BLaER1 (cell line): ENCODE measurements at regions not wholly inside any gene's neighbourhood (a gene's known extent, or its start where the extent isn't known, plus 50 kb on each side); places are given as distances from the start of the nearest gene placed in this dataset.

ENCODE experiments used
- H3K27ac ChIP-seq: shearing (Covaris generic); formaldehyde crosslinking; 2 replicates; pipeline ENCODE4 v1.8.1; 2022
- H3K27me3 ChIP-seq: shearing (Covaris generic); formaldehyde crosslinking; 2 replicates; pipeline ENCODE4 v1.8.1; 2022
- H3K36me3 ChIP-seq: shearing (Covaris generic); formaldehyde crosslinking; 2 replicates; pipeline ENCODE4 v1.8.1; 2022
- H3K4me1 ChIP-seq: shearing (Covaris generic); formaldehyde crosslinking; 2 replicates; pipeline ENCODE4 v1.8.1; 2022
- H3K4me2 ChIP-seq: shearing (Covaris generic); formaldehyde crosslinking; 2 replicates; pipeline ENCODE4 v1.8.1; 2022
- H3K4me3 ChIP-seq: shearing (Covaris generic); formaldehyde crosslinking; 2 replicates; pipeline ENCODE4 v1.8.1; 2022
- H3K9ac ChIP-seq: shearing (Covaris generic); formaldehyde crosslinking; 2 replicates; pipeline ENCODE4 v1.8.1; 2022
- H3K9me3 ChIP-seq: shearing (Covaris generic); formaldehyde crosslinking; 2 replicates; pipeline ENCODE4 v1.8.1; 2022
- H4K20me1 ChIP-seq: shearing (Covaris generic); formaldehyde crosslinking; 2 replicates; pipeline ENCODE4 v1.8.1; 2022
- Cebpa-rat ChIP-seq: shearing (Covaris generic); IDR thresholded peaks from 2 replicates; pipeline ENCODE4 v1.8.1; 2022

- H3K27ac ChIP-seq = no peak overlapping the region
- H3K4me1 ChIP-seq = no peaks in the 10 kb centered on the region
- no peaks in the 10 kb centered on the region for H4K20me1 ChIP-seq
- H3K9me3 ChIP-seq = no peaks in the 10 kb centered on the region
- H3K36me3 ChIP-seq = no peaks in the 10 kb centered on the region
- H3K27me3 ChIP-seq = no peaks in the 10 kb centered on the region
- H3K4me2 ChIP-seq = no peak overlapping the region
- no peak overlapping the region for H3K4me3 ChIP-seq
- H3K9ac ChIP-seq = no peak overlapping the region
- no peak for TF ChIP-seq Cebpa-rat
These were observed 749.5 kb upstream of the ACVR2A start for GRCh38 chr2:147095376-147095775.

- no peaks in the 10 kb centered on the region for H4K20me1 ChIP-seq
- no peak for TF ChIP-seq Cebpa-rat
- no peaks in the 10 kb centered on the region for H3K36me3 ChIP-seq
- H3K4me3 ChIP-seq = no peak overlapping the region
- no peak overlapping the region for H3K9ac ChIP-seq
- H3K27ac ChIP-seq = no peak overlapping the region
- no peaks in the 10 kb centered on the region for H3K9me3 ChIP-seq
- no peaks in the 10 kb centered on the region for H3K27me3 ChIP-seq
- H3K4me1 ChIP-seq = no peaks in the 10 kb centered on the region
- H3K4me2 ChIP-seq = no peak overlapping the region
These were observed 750.8 kb upstream of the ACVR2A start for GRCh38 chr2:147094077-147094476.

GRCh38 chr2:147092266-147092665, 752.6 kb upstream of the ACVR2A start:
- Histone ChIP-seq H3K36me3 (no peaks in the 10 kb centered on the region), H3K4me2 (no peak overlapping the region), H3K27ac (no peak overlapping the region), H4K20me1 (no peaks in the 10 kb centered on the region), H3K27me3 (no peaks in the 10 kb centered on the region), H3K4me3 (no peak overlapping the region), H3K4me1 (no peaks in the 10 kb centered on the region), H3K9ac (no peak overlapping the region), H3K9me3 (no peaks in the 10 kb centered on the region)
- no peak for TF ChIP-seq Cebpa-rat

GRCh38 chr2:147091448-147091847, 753.4 kb upstream of the ACVR2A start:
- Histone ChIP-seq H3K4me1 (no peaks in the 10 kb centered on the region), H3K4me2 (no peak overlapping the region), H3K36me3 (no peaks in the 10 kb centered on the region), H3K4me3 (no peak overlapping the region), H3K9me3 (no peaks in the 10 kb centered on the region), H3K9ac (no peak overlapping the region), H3K27me3 (no peaks in the 10 kb centered on the region), H3K27ac (no peak overlapping the region), H4K20me1 (no peaks in the 10 kb centered on the region)
- TF ChIP-seq Cebpa-rat = no peak

- Histone ChIP-seq H3K4me3 (no peak overlapping the region), H3K36me3 (no peaks in the 10 kb centered on the region), H3K4me2 (no peak overlapping the region), H3K9ac (no peak overlapping the region), H3K27ac (no peak overlapping the region), H3K9me3 (no peaks in the 10 kb centered on the region), H3K4me1 (no peaks in the 10 kb centered on the region), H4K20me1 (no peaks in the 10 kb centered on the region), H3K27me3 (no peaks in the 10 kb centered on the region)
- no peak for TF ChIP-seq Cebpa-rat
These were observed 756.0 kb upstream of the ACVR2A start for GRCh38 chr2:147088871-147089270.

- no peak for TF ChIP-seq Cebpa-rat
- Histone ChIP-seq H3K36me3 (no peaks in the 10 kb centered on the region), H3K27me3 (no peaks in the 10 kb centered on the region), H3K27ac (no peak overlapping the region), H3K4me2 (no peak overlapping the region), H3K9ac (no peak overlapping the region), H3K9me3 (no peaks in the 10 kb centered on the region), H4K20me1 (no peaks in the 10 kb centered on the region), H3K4me1 (no peaks in the 10 kb centered on the region), H3K4me3 (no peak overlapping the region)
These were observed 758.1 kb upstream of the ACVR2A start for GRCh38 chr2:147086715-147087114.

GRCh38 chr2:147083664-147084063, 761.2 kb upstream of the ACVR2A start:
- Histone ChIP-seq H3K4me2 (no peak overlapping the region), H4K20me1 (no peaks in the 10 kb centered on the region), H3K27me3 (no peaks in the 10 kb centered on the region), H3K27ac (no peak overlapping the region), H3K9ac (no peak overlapping the region), H3K9me3 (no peaks in the 10 kb centered on the region), H3K36me3 (no peaks in the 10 kb centered on the region), H3K4me1 (no peaks in the 10 kb centered on the region), H3K4me3 (no peak overlapping the region)
- no peak for TF ChIP-seq Cebpa-rat

- Histone ChIP-seq H3K4me1 (no peaks in the 10 kb centered on the region), H3K27me3 (no peaks in the 10 kb centered on the region), H3K9ac (no peak overlapping the region), H3K4me3 (no peak overlapping the region), H3K9me3 (no peaks in the 10 kb centered on the region), H4K20me1 (no peaks in the 10 kb centered on the region), H3K4me2 (no peak overlapping the region), H3K27ac (no peak overlapping the region), H3K36me3 (no peaks in the 10 kb centered on the region)
- no peak for TF ChIP-seq Cebpa-rat
These were observed 761.8 kb upstream of the ACVR2A start for GRCh38 chr2:147082850-147083522.

- Histone ChIP-seq H3K9me3 (no peaks in the 10 kb centered on the region), H3K4me2 (no peak overlapping the region), H3K4me3 (no peak overlapping the region), H3K27ac (no peak overlapping the region), H4K20me1 (no peaks in the 10 kb centered on the region), H3K9ac (no peak overlapping the region), H3K4me1 (no peaks in the 10 kb centered on the region), H3K27me3 (no peaks in the 10 kb centered on the region), H3K36me3 (no peaks in the 10 kb centered on the region)
- no peak for TF ChIP-seq Cebpa-rat
These were observed 763.0 kb upstream of the ACVR2A start for GRCh38 chr2:147081831-147082230.

GRCh38 chr2:147076634-147077033, 768.2 kb upstream of the ACVR2A start:
- Histone ChIP-seq H3K4me2 (no peak overlapping the region), H3K9ac (no peak overlapping the region), H3K9me3 (no peaks in the 10 kb centered on the region), H3K27me3 (no peaks in the 10 kb centered on the region), H3K4me1 (no peaks in the 10 kb centered on the region), H3K27ac (no peak overlapping the region), H4K20me1 (no peaks in the 10 kb centered on the region), H3K36me3 (no peaks in the 10 kb centered on the region), H3K4me3 (no peak overlapping the region)
- no peak for TF ChIP-seq Cebpa-rat

- no peaks in the 10 kb centered on the region for H3K27me3 ChIP-seq
- no peak for TF ChIP-seq Cebpa-rat
- no peaks in the 10 kb centered on the region for H3K4me1 ChIP-seq
- no peak overlapping the region for H3K27ac ChIP-seq
- no peaks in the 10 kb centered on the region for H4K20me1 ChIP-seq
- H3K4me2 ChIP-seq = no peak overlapping the region
- H3K9me3 ChIP-seq = 0 out of 2 replicates have a peak, but pooled peaks cover 7% of the 10 kb centered on the region
- H3K36me3 ChIP-seq = no peaks in the 10 kb centered on the region
- H3K9ac ChIP-seq = no peak overlapping the region
- no peak overlapping the region for H3K4me3 ChIP-seq
These were observed 776.8 kb upstream of the ACVR2A start for GRCh38 chr2:147068071-147068470.
